Smooth muscle cell (in vitro differentiated cells): ENCODE measurements at regions not wholly inside any gene's neighbourhood (a gene's known extent, or its start where the extent isn't known, plus 50 kb on each side); places are given as distances from the start of the nearest gene placed in this dataset.

Experiments
- DNase-seq: peaks from one replicate; lab custom pipeline; 2025; ENCODE audit not compliant: unreplicated experiment; lab: John Stamatoyannopoulos, UW
- H2AFZ ChIP-seq: fragments of 200-600 bp; sonication (generic); 2 replicates; pipeline ENCODE4 v1.6.0; 2016; ENCODE audit warnings: antibody characterized with exemption, low read depth, mild to moderate bottlenecking
- H3F3A ChIP-seq: fragments of 200-600 bp; sonication (generic); 2 replicates; pipeline ENCODE4 v1.6.0; 2017; ENCODE audit warnings: antibody characterized with exemption, low read depth
- H3K27ac ChIP-seq: fragments of 200-600 bp; sonication (generic); 2 replicates; pipeline ENCODE4 v1.5.1; 2016; ENCODE audit warnings: low read depth, mild to moderate bottlenecking
- H3K27me3 ChIP-seq: fragments of 200-600 bp; sonication (generic); 2 replicates; pipeline ENCODE4 v1.6.1; 2016; ENCODE audit warnings: low read depth, mild to moderate bottlenecking
- H3K36me3 ChIP-seq: fragments of 200-600 bp; sonication (generic); 2 replicates; pipeline ENCODE4 v1.5.1; 2016; ENCODE audit warnings: low read depth
- H3K4me1 ChIP-seq: fragments of 200-600 bp; sonication (generic); 2 replicates; pipeline ENCODE4 v1.5.1; 2016; ENCODE audit warnings: low read depth
- H3K4me2 ChIP-seq: fragments of 200-600 bp; sonication (generic); 2 replicates; pipeline ENCODE4 v1.6.0; 2016; ENCODE audit warnings: mild to moderate bottlenecking
- H3K4me3 ChIP-seq: fragments of 200-600 bp; sonication (generic); 2 replicates; pipeline ENCODE4 v1.5.1; 2016; ENCODE audit warnings: mild to moderate bottlenecking
- H3K79me2 ChIP-seq: fragments of 200-600 bp; sonication (generic); 2 replicates; pipeline ENCODE4 v1.6.0; 2016; ENCODE audit warnings: low read depth, mild to moderate bottlenecking
- H3K9ac ChIP-seq: fragments of 200-600 bp; sonication (generic); 2 replicates; pipeline ENCODE4 v1.6.0; 2016; ENCODE audit warnings: low read depth
- H3K9me3 ChIP-seq: fragments of 200-600 bp; sonication (generic); replicated peaks from 2 replicates; pipeline ENCODE4 v1.5.1; 2016; ENCODE audit warnings: low read depth
- H4K20me1 ChIP-seq: fragments of 200-600 bp; sonication (generic); 2 replicates; pipeline ENCODE4 v1.6.0; 2016; ENCODE audit warnings: low read depth
- CTCF ChIP-seq: fragments of 200-600 bp; sonication (generic); IDR thresholded peaks from 2 replicates; pipeline ENCODE4 v1.5.1; 2017; ENCODE audit warnings: borderline replicate concordance, mild to moderate bottlenecking, antibody characterized with exemption; ENCODE audit not compliant: insufficient read depth, poor library complexity, severe bottlenecking
- WGBS: methylation state at CpG from one replicate; pipeline ENCODE4 v1.1.7; 2016; ENCODE audit warnings: low lambda C conversion rate; 5-methylcytosine and 5-hydroxymethylcytosine counted together

- Histone ChIP-seq H2AFZ (no peak overlapping the region), H3K36me3 (no peaks in the 10 kb centered on the region), H4K20me1 (no peaks in the 10 kb centered on the region), H3K4me3 (no peak overlapping the region), H3K9ac (no peak overlapping the region), H3F3A (no peaks in the 10 kb centered on the region), H3K4me2 (no peak overlapping the region), H3K9me3 (no peaks in the 10 kb centered on the region), H3K4me1 (peaks cover 4% of the 10 kb centered on the region), H3K27ac (no peak overlapping the region), H3K79me2 (no peaks in the 10 kb centered on the region), H3K27me3 (no peaks in the 10 kb centered on the region)
- no peak for DNase-seq
- 93% methylated on average over 7 of the region's 7 CpGs for WGBS
- TF ChIP-seq CTCF, result no peak
Observed at GRCh38 chr6:167499161-167499660, 174.3 kb downstream of the TTLL2 start.

GRCh38 chr6:167500961-167501360 is 176.1 kb downstream of the TTLL2 start:
- 80% methylated on average over 3 of the region's 8 CpGs for WGBS
- H4K20me1 ChIP-seq, result no peaks in the 10 kb centered on the region
- peaks cover 4% of the 10 kb centered on the region for H3K4me1 ChIP-seq
- H3F3A ChIP-seq, result no peaks in the 10 kb centered on the region
- H3K27ac ChIP-seq, result no peak overlapping the region
- H3K79me2 ChIP-seq, result no peaks in the 10 kb centered on the region
- no peaks in the 10 kb centered on the region for H3K36me3 ChIP-seq
- H3K9me3 ChIP-seq, result no peaks in the 10 kb centered on the region
- no peak overlapping the region for H2AFZ ChIP-seq
- DNase-seq, result no peak
- no peak overlapping the region for H3K4me3 ChIP-seq
- TF ChIP-seq CTCF, result no peak
- no peak overlapping the region for H3K4me2 ChIP-seq
- H3K27me3 ChIP-seq, result no peaks in the 10 kb centered on the region
- H3K9ac ChIP-seq, result no peak overlapping the region

DNA sequence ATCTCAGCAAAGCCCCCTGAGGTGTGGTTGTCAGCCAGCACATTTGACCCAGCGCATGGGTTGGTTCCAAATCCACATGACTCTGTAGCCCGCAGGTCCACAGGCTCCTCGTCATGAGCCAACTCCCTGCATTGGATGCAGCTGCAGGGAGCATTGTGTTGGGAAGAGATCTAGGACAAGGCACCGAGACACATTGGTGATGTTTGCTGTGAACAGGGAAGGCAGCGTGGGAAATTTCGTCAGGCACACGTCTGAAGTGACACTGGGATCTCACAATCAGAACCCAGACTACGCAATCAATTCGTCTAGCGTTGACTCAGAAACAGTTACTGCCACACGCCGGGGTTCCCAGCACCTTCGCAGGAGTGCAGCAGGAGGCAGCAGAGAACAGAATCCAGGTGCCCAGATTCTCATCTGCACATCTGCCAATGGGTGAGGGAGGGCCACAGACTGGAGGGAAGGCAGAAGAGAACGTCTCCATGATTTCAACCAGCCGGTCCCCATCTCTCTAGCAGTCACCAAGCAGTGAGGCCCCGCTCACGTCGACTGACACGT is 177.0 kb downstream of the TTLL2 start:
- no peak overlapping the region for H2AFZ ChIP-seq
- DNase-seq, result no peak
- H3K4me3 ChIP-seq, result no peak overlapping the region
- H3K36me3 ChIP-seq, result no peaks in the 10 kb centered on the region
- no peak overlapping the region for H3K27ac ChIP-seq
- H4K20me1 ChIP-seq, result no peaks in the 10 kb centered on the region
- peaks cover 4% of the 10 kb centered on the region for H3K4me1 ChIP-seq
- TF ChIP-seq CTCF, result peak; percentile 33
- no peak overlapping the region for H3K4me2 ChIP-seq
- H3K79me2 ChIP-seq, result no peaks in the 10 kb centered on the region
- no peaks in the 10 kb centered on the region for H3K9me3 ChIP-seq
- H3F3A ChIP-seq, result no peaks in the 10 kb centered on the region
- no peak overlapping the region for H3K9ac ChIP-seq
- H3K27me3 ChIP-seq, result no peaks in the 10 kb centered on the region
- 81% methylated on average over 19 of the region's 19 CpGs for WGBS

DNA sequence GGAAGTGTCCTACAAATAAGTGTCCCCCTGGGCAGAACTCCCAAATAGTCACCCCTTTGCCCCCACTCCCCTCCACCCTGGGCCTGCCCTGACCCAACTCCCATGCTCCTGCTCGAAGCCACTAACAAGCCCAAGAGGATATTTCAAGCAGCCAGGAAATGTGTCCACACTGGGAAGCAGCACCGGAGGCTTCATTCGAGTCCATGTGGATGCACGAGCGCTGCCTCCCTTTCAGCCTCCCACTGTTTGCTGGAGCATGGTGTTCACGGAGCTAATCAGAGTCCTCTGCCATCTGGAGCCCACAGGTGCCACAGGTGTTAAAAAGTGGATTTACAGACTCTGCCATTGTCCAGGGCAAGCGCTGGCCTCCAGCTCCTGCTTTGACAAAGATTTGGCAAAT is 177.6 kb downstream of the TTLL2 start:
- H3K4me1 ChIP-seq, result peaks cover 4% of the 10 kb centered on the region
- H3K4me3 ChIP-seq, result no peak overlapping the region
- H3K27me3 ChIP-seq, result no peaks in the 10 kb centered on the region
- no peak overlapping the region for H2AFZ ChIP-seq
- no peaks in the 10 kb centered on the region for H3K36me3 ChIP-seq
- H3F3A ChIP-seq, result no peaks in the 10 kb centered on the region
- 93% methylated on average over 7 of the region's 7 CpGs for WGBS
- no peak for DNase-seq
- no peak overlapping the region for H3K4me2 ChIP-seq
- H3K9me3 ChIP-seq, result no peaks in the 10 kb centered on the region
- no peak overlapping the region for H3K27ac ChIP-seq
- H4K20me1 ChIP-seq, result no peaks in the 10 kb centered on the region
- H3K79me2 ChIP-seq, result no peaks in the 10 kb centered on the region
- no peak for TF ChIP-seq CTCF
- H3K9ac ChIP-seq, result no peak overlapping the region
